GM10248 (cell line): ENCODE measurements at regions not wholly inside any gene's neighbourhood (a gene's known extent, or its start where the extent isn't known, plus 50 kb on each side); places are given as distances from the start of the nearest gene placed in this dataset.

ENCODE experiments used
- CTCF ChIA-PET: fragments of 300-600 bp; sonication (Branson Sonifier 250); formaldehyde crosslinking; extraction: SDS; loops from one replicate; lab custom pipeline; 2021; ENCODE audit warnings: antibody characterized with exemption; lab: Yijun Ruan, JAX
- POLR2A ChIA-PET: fragments of 350-650 bp; sonication (Branson Sonifier 250); formaldehyde crosslinking; extraction: SDS; loops from one replicate; lab custom pipeline; 2020; ENCODE audit warnings: antibody characterized with exemption; lab: Yijun Ruan, JAX
- DNase-seq: peaks from one replicate; pipeline ENCODE4 v3.0.0; 2012; ENCODE audit errors: extremely low spot score
- CTCF ChIP-seq: IDR thresholded peaks from 2 replicates; pipeline ENCODE4 v1.5.1; 2012; ENCODE audit warnings: mild to moderate bottlenecking, low read depth; ENCODE audit errors: extremely low read depth, missing control alignments, control extremely low read depth

- no peak for TF ChIP-seq CTCF
- POLR2A ChIA-PET, result no interaction called here
- DNase-seq, result no peak
- CTCF ChIA-PET, result no interaction called here
Measured at GRCh38 chr5:136808756-136809155, 443.4 kb upstream of the TRPC7 start.

GRCh38 chr5:136805466-136805865 is 440.1 kb upstream of the TRPC7 start:
- CTCF ChIA-PET, result no interaction called here
- POLR2A ChIA-PET, result no interaction called here
- TF ChIP-seq CTCF, result no peak

GRCh38 chr5:136802383-136802782 is 437.0 kb upstream of the TRPC7 start:
- DNase-seq, result no peak

More at GRCh38 chr5:136805466-136805865, 440.1 kb upstream of the TRPC7 start:
- no peak for DNase-seq

DNA sequence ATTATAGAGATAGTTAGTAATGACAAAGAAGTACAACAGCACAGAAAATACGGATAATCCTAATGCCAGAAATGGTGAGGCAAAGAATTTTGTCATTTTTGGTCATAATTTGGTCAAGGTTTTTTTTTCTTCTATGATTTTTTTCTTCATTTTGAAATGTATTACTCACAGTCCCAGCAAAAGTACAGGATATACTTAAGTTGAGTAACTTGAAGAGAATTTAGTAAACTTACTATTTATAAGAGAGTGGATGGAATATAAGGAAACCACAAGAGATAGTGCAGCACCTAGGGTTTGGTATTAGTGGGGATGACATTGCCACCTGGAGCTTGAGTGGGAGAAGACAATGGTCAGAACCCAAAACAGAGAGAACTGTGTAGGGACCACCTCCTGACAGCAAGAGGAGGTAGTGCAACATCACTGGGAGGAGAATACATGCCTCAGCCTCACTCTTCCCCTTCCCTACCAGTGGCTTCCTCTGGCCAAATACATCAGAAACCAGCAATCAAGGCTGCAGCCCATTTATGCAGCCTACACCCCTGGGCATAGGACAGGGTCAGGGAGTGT is 434.5 kb upstream of the TRPC7 start:
- DNase-seq, result no peak
- CTCF ChIA-PET, result no interaction called here
- POLR2A ChIA-PET, result no interaction called here
- TF ChIP-seq CTCF, result no peak

More at GRCh38 chr5:136802383-136802782, 437.0 kb upstream of the TRPC7 start:
- CTCF ChIA-PET, result no interaction called here
- no peak for TF ChIP-seq CTCF
- POLR2A ChIA-PET, result no interaction called here

- no peak for TF ChIP-seq CTCF
- DNase-seq, result no peak
- CTCF ChIA-PET, result no interaction called here
Measured at GRCh38 chr5:136793300-136793699, 428.0 kb upstream of the TRPC7 start.

GRCh38 chr5:136781464-136781863 is 416.1 kb upstream of the TRPC7 start:
- ChIA-PET POLR2A (no interaction called here), CTCF (interaction anchor here (1.0 to 1.1 kb wide), 2 partner anchors 11 to 13 kb away, joined by 3 to 5 read pairs; no protein-coding TSS in a partner anchor)
- no peak for TF ChIP-seq CTCF
- DNase-seq, result no peak

More at GRCh38 chr5:136793300-136793699, 428.0 kb upstream of the TRPC7 start:
- POLR2A ChIA-PET, result no interaction called here

DNA sequence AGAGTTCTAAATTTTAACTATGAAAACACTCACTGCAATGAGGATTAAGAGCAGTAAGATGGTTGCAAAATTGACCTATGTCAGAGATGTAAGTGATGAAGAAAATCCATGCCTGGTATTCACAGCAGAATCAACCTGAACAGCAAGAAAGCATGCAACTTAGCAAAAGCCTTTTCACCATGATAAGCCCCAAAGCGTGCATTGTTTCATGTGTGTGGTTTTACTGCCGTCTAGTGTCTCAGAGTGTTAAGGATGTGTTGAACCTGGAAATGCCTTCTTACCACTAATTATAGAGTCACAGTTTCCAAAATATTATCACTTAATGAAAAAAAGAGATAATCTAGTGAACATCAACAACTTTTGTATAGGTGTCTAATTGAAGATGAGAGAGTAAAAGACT is 415.2 kb upstream of the TRPC7 start:
- no peak for DNase-seq
- CTCF ChIA-PET, result interaction anchor here (1.1 kb wide), 1 partner anchor 12 kb away, joined by 5 read pairs; no protein-coding TSS in a partner anchor
- POLR2A ChIA-PET, result no interaction called here
- TF ChIP-seq CTCF, result no peak
